ENCODE measurements at regions not wholly inside any gene's neighbourhood (a gene's known extent, or its start where the extent isn't known, plus 50 kb on each side); places are given as distances from the start of the nearest gene placed in this dataset.
A peak's percentile ranks its signal among the peaks of the same experiment; 100 is the strongest.

DNA sequence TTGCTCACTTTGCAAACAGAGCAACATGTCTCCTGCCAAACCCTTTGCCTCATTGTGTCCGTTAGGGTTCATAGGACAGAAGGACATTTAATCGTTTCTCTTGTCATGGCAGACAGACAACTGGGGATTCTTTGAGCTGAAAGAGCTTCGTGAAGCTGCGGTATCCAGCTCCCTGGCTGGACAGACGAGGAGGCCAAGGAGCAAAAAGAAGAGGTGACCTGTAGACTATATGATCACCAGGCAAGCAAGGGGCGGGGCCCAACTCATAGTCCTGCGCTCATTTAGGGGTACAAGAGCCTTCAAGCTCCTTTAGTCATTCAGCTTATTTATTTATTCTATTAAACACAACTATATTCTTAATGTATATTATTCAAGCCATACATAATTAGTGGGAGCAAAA lies 66.8 kb upstream of the VRK1 start:
- DNase-seq: no peak

GRCh38 chr14:96734076-96734622 lies 63.0 kb upstream of the VRK1 start:
- DNase-seq: no peak

- DNase-seq: peak; percentile 50
Measured at GRCh38 chr14:96735526-96735925, 61.7 kb upstream of the VRK1 start.

DNA sequence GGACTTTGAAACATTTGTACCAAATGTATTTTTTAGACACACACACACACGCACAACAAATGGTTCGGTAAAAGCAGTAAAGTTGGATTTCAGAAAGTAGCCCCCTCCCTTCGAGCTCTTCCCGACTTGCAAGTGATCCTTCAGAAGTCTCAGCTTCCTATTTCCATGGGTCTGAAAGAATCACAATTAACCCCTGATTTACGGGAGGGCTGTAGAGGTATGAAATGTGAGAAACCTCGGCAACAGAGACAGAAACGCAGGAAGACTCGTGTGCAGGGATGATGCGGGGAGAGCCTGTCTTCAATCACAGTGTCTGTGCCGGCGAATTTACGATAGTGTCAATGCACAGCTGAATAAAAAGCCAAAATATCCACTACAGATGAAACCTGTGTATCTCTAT lies 60.7 kb upstream of the VRK1 start:
- no peak for DNase-seq

DNA sequence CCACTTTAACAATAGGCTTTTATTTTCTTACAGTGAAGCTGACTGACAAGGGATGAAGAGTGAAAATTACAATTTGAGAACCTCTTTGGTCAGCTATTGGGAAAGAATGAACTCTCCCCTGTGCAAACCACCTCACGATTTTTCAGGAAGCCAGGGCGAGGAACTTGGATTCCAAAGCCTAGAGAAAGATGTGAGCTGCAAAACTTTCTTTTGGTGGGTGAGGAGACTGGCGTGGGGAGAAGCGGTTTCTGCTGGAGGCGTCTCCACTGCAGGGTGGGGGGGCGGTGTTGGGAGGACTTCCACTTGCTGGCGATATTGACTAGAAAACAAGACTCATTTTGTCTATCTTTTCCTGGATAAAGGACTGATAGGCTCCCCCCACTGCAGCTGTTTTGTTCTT lies 59.3 kb upstream of the VRK1 start:
- DNase-seq: no peak

- no peak for DNase-seq
Measured at GRCh38 chr14:96739200-96739910, 57.8 kb upstream of the VRK1 start.

- peak; percentile 60 for DNase-seq
Measured at GRCh38 chr14:96741151-96741977, 55.8 kb upstream of the VRK1 start.

- DNase-seq: no peak
Measured at GRCh38 chr14:96744262-96744661, 52.9 kb upstream of the VRK1 start.

- no peak for DNase-seq
Measured at GRCh38 chr14:96745500-96746051, 51.6 kb upstream of the VRK1 start.

GRCh38 chr14:96746101-96746500 lies 51.1 kb upstream of the VRK1 start:
- no peak for DNase-seq

GRCh38 chr14:96747006-96747405 lies 50.2 kb upstream of the VRK1 start:
- no peak for DNase-seq

All from NCI-H1694 (cell line).